ENCODE measurements at regions not wholly inside any gene's neighbourhood (a gene's known extent, or its start where the extent isn't known, plus 50 kb on each side); places are given as distances from the start of the nearest gene placed in this dataset.

GRCh38 chr11:109783840-109784239, 309.4 kb upstream of the ZC3H12C start:
- TF ChIP-seq EZH2 (IDR thresholded peaks at IDR 0.05; ENCODE audit: low read depth): no peak
- TF ChIP-seq, protein P1, sequence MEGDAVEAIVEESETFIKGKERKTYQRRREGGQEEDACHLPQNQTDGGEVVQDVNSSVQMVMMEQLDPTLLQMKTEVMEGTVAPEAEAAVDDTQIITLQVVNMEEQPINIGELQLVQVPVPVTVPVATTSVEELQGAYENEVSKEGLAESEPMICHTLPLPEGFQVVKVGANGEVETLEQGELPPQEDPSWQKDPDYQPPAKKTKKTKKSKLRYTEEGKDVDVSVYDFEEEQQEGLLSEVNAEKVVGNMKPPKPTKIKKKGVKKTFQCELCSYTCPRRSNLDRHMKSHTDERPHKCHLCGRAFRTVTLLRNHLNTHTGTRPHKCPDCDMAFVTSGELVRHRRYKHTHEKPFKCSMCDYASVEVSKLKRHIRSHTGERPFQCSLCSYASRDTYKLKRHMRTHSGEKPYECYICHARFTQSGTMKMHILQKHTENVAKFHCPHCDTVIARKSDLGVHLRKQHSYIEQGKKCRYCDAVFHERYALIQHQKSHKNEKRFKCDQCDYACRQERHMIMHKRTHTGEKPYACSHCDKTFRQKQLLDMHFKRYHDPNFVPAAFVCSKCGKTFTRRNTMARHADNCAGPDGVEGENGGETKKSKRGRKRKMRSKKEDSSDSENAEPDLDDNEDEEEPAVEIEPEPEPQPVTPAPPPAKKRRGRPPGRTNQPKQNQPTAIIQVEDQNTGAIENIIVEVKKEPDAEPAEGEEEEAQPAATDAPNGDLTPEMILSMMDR (conservative IDR thresholded peaks at IDR 0.05): no peak

Measured in PC-9 (cell line).